Memory B cell (primary cell): ENCODE measurements at regions not wholly inside any gene's neighbourhood (a gene's known extent, or its start where the extent isn't known, plus 50 kb on each side); places are given as distances from the start of the nearest gene placed in this dataset.
"Not testable (repeated sequence)": the region's sequence is repeated elsewhere in the genome, so short reads cannot be mapped to it uniquely, and the experiment has no call there.

Experiments
- ATAC-seq: fragments of 150-1000 bp; cut with Tn5 transposase; 2 replicates; pipeline ENCODE4 v1.10.0; 2021; ENCODE audit warnings: low read depth, mild to moderate bottlenecking, moderate library complexity
- DNase-seq, 2 donors: peaks; one replicate each; pipeline ENCODE4 v3.0.0; 2022; ENCODE audit warnings: low spot score in 2 of 2
- H3K27ac Mint-ChIP-seq: one replicate; pipeline ENCODE4 v1.8.0; 2022; ENCODE audit warnings: mild to moderate bottlenecking, moderate library complexity, mixed read lengths
- H3K27me3 Mint-ChIP-seq: one replicate; pipeline ENCODE4 v1.8.0; 2022; ENCODE audit warnings: mixed read lengths
- H3K36me3 Mint-ChIP-seq: one replicate; pipeline ENCODE4 v1.8.0; 2022; ENCODE audit warnings: mild to moderate bottlenecking, mixed read lengths
- H3K4me1 Mint-ChIP-seq: one replicate; pipeline ENCODE4 v1.8.0; 2022; ENCODE audit warnings: mixed read lengths
- H3K4me3 Mint-ChIP-seq: one replicate; pipeline ENCODE4 v1.8.0; 2022; ENCODE audit warnings: mild to moderate bottlenecking, moderate library complexity, mixed read lengths
- H3K9me3 Mint-ChIP-seq: one replicate; pipeline ENCODE4 v1.8.0; 2022; ENCODE audit warnings: mixed read lengths

- H3K4me3 Mint-ChIP-seq = no peak overlapping the region
- H3K27me3 Mint-ChIP-seq = no peaks in the 10 kb centered on the region
- peaks cover 51% of the 10 kb centered on the region for H3K4me1 Mint-ChIP-seq
- H3K36me3 Mint-ChIP-seq = no peaks in the 10 kb centered on the region
- no peak for DNase-seq
- no peak for ATAC-seq
- peaks cover 2% of the 10 kb centered on the region for H3K9me3 Mint-ChIP-seq
- H3K27ac Mint-ChIP-seq = no peak overlapping the region
Measured at GRCh38 chr12:4822572-4822971, 87.1 kb upstream of the KCNA1 start.

GRCh38 chr12:4824380-4824779 is 85.3 kb upstream of the KCNA1 start:
- no peak overlapping the region for H3K4me3 Mint-ChIP-seq
- DNase-seq = no peak
- peaks cover 2% of the 10 kb centered on the region for H3K9me3 Mint-ChIP-seq
- H3K27ac Mint-ChIP-seq = peak overlapping the region; percentile 38
- no peaks in the 10 kb centered on the region for H3K27me3 Mint-ChIP-seq
- H3K36me3 Mint-ChIP-seq = no peaks in the 10 kb centered on the region
- no peak for ATAC-seq
- peaks cover 61% of the 10 kb centered on the region for H3K4me1 Mint-ChIP-seq

GRCh38 chr12:4825011-4825858 is 84.5 kb upstream of the KCNA1 start:
- Mint-ChIP-seq H3K9me3 (peaks cover 2% of the 10 kb centered on the region), H3K4me3 (no peak overlapping the region), H3K36me3 (no peaks in the 10 kb centered on the region), H3K27me3 (no peaks in the 10 kb centered on the region), H3K4me1 (peaks cover 62% of the 10 kb centered on the region), H3K27ac (peak overlapping the region; percentile 57)
- ATAC-seq (peak; percentile 12), DNase-seq (no peak)

- no peak for DNase-seq
- peak overlapping the region; percentile 81 for H3K27ac Mint-ChIP-seq
Measured at GRCh38 chr12:4826909-4827308, 82.8 kb upstream of the KCNA1 start.

GRCh38 chr12:4828176-4828575 is 81.5 kb upstream of the KCNA1 start:
- Mint-ChIP-seq H3K4me3 (peak overlapping the region; percentile 78), H3K4me1 (peaks cover 61% of the 10 kb centered on the region)
- no peak for ATAC-seq

More at GRCh38 chr12:4826909-4827308, 82.8 kb upstream of the KCNA1 start:
- no peaks in the 10 kb centered on the region for H3K36me3 Mint-ChIP-seq
- ATAC-seq = no peak
- H3K27me3 Mint-ChIP-seq = no peaks in the 10 kb centered on the region
- H3K4me3 Mint-ChIP-seq = peak overlapping the region; percentile 28
- H3K4me1 Mint-ChIP-seq = peaks cover 60% of the 10 kb centered on the region
- peaks cover 2% of the 10 kb centered on the region for H3K9me3 Mint-ChIP-seq

GRCh38 chr12:4829161-4829792 is 80.4 kb upstream of the KCNA1 start:
- Mint-ChIP-seq H3K4me3 (peak overlapping the region; percentile 78), H3K27me3 (no peaks in the 10 kb centered on the region), H3K4me1 (peaks cover 59% of the 10 kb centered on the region), H3K9me3 (peaks cover 2% of the 10 kb centered on the region), H3K27ac (peak overlapping the region; percentile 93), H3K36me3 (peaks cover 2% of the 10 kb centered on the region)
- ATAC-seq (peak; percentile 93), DNase-seq (peak in 1 of 2 donors; percentile 60)

More at GRCh38 chr12:4828176-4828575, 81.5 kb upstream of the KCNA1 start:
- peak overlapping the region; percentile 93 for H3K27ac Mint-ChIP-seq
- DNase-seq = no peak
- H3K9me3 Mint-ChIP-seq = peaks cover 2% of the 10 kb centered on the region
- H3K27me3 Mint-ChIP-seq = no peaks in the 10 kb centered on the region
- peaks cover under 1% of the 10 kb centered on the region for H3K36me3 Mint-ChIP-seq

- Mint-ChIP-seq H3K27ac (peak overlapping the region; percentile 93), H3K27me3 (no peaks in the 10 kb centered on the region), H3K4me3 (peak overlapping the region; percentile 78), H3K9me3 (peaks cover 2% of the 10 kb centered on the region), H3K36me3 (peaks cover 2% of the 10 kb centered on the region), H3K4me1 (peaks cover 56% of the 10 kb centered on the region)
- DNase-seq (no peak), ATAC-seq (peak; percentile 3)
Measured at GRCh38 chr12:4829793-4830162, 79.9 kb upstream of the KCNA1 start.

GRCh38 chr12:4830556-4831210 is 79.0 kb upstream of the KCNA1 start:
- peaks cover 2% of the 10 kb centered on the region for H3K9me3 Mint-ChIP-seq
- H3K4me3 Mint-ChIP-seq = peak overlapping the region; percentile 78

GRCh38 chr12:4833053-4833452 is 76.7 kb upstream of the KCNA1 start:
- H3K27me3 Mint-ChIP-seq = no peaks in the 10 kb centered on the region
- ATAC-seq (no peak), DNase-seq (no peak)
- H3K27ac Mint-ChIP-seq = no peak overlapping the region
- peaks cover 28% of the 10 kb centered on the region for H3K4me1 Mint-ChIP-seq
- no peaks in the 10 kb centered on the region for H3K9me3 Mint-ChIP-seq
- H3K36me3 Mint-ChIP-seq = peaks cover 2% of the 10 kb centered on the region
- H3K4me3 Mint-ChIP-seq = no peak overlapping the region

More at GRCh38 chr12:4830556-4831210, 79.0 kb upstream of the KCNA1 start:
- DNase-seq (no peak), ATAC-seq (no peak)
- Mint-ChIP-seq H3K27ac (peak overlapping the region; percentile 93), H3K36me3 (peaks cover 2% of the 10 kb centered on the region), H3K4me1 (peaks cover 47% of the 10 kb centered on the region), H3K27me3 (no peaks in the 10 kb centered on the region)

GRCh38 chr12:4833524-4833923 is 76.2 kb upstream of the KCNA1 start:
- Mint-ChIP-seq H3K27ac (no peak overlapping the region), H3K9me3 (no peaks in the 10 kb centered on the region), H3K36me3 (peaks cover 2% of the 10 kb centered on the region), H3K4me3 (no peak overlapping the region), H3K4me1 (peaks cover 24% of the 10 kb centered on the region), H3K27me3 (no peaks in the 10 kb centered on the region)
- no peak for DNase-seq
- ATAC-seq = no peak

- peak overlapping the region; percentile 9 for H3K27ac Mint-ChIP-seq
Measured at GRCh38 chr12:4842401-4842800, 67.3 kb upstream of the KCNA1 start.

GRCh38 chr12:4843907-4844306 is 65.8 kb upstream of the KCNA1 start:
- Mint-ChIP-seq H3K4me3 (no peak overlapping the region), H3K36me3 (peaks cover 3% of the 10 kb centered on the region)

More at GRCh38 chr12:4842401-4842800, 67.3 kb upstream of the KCNA1 start:
- not testable (repeated sequence) for H3K9me3 Mint-ChIP-seq, H3K4me3 Mint-ChIP-seq, H3K36me3 Mint-ChIP-seq, H3K27me3 Mint-ChIP-seq
- peak; percentile 97 for ATAC-seq
- peak in 1 of 2 donors; percentile 18 for DNase-seq
- H3K4me1 Mint-ChIP-seq = peaks cover 11% of the 10 kb centered on the region

GRCh38 chr12:4847713-4848112 is 62.0 kb upstream of the KCNA1 start:
- peaks cover 2% of the 10 kb centered on the region for H3K4me1 Mint-ChIP-seq
- ATAC-seq (no peak), DNase-seq (no peak)
- no peak overlapping the region for H3K27ac Mint-ChIP-seq
- H3K4me3 Mint-ChIP-seq = no peak overlapping the region
- H3K9me3 Mint-ChIP-seq = peaks cover 4% of the 10 kb centered on the region
- H3K36me3 Mint-ChIP-seq = peaks cover under 1% of the 10 kb centered on the region
- peaks cover 3% of the 10 kb centered on the region for H3K27me3 Mint-ChIP-seq

More at GRCh38 chr12:4843907-4844306, 65.8 kb upstream of the KCNA1 start:
- no peaks in the 10 kb centered on the region for H3K27me3 Mint-ChIP-seq
- no peak overlapping the region for H3K27ac Mint-ChIP-seq
- DNase-seq (no peak), ATAC-seq (no peak)
- H3K4me1 Mint-ChIP-seq = peaks cover 11% of the 10 kb centered on the region
- peaks cover 8% of the 10 kb centered on the region for H3K9me3 Mint-ChIP-seq

- no peaks in the 10 kb centered on the region for H3K4me1 Mint-ChIP-seq
- H3K9me3 Mint-ChIP-seq = peaks cover 3% of the 10 kb centered on the region
- H3K36me3 Mint-ChIP-seq = no peaks in the 10 kb centered on the region
- H3K4me3 Mint-ChIP-seq = no peak overlapping the region
- H3K27ac Mint-ChIP-seq = no peak overlapping the region
- ATAC-seq (peak; percentile 42), DNase-seq (no peak)
- H3K27me3 Mint-ChIP-seq = peaks cover 3% of the 10 kb centered on the region
Measured at GRCh38 chr12:4849115-4849541, 60.6 kb upstream of the KCNA1 start.
